ENCODE measurements at regions not wholly inside any gene's neighbourhood (a gene's known extent, or its start where the extent isn't known, plus 50 kb on each side); places are given as distances from the start of the nearest gene placed in this dataset.
A peak's percentile ranks its signal among the peaks of the same experiment; 100 is the strongest.
"Not testable (repeated sequence)": the region's sequence is repeated elsewhere in the genome, so short reads cannot be mapped to it uniquely, and the experiment has no call there.

- DNase-seq (ENCODE audit: low read depth), result no peak
These were observed 57.1 kb downstream of the GRIN2B start for GRCh38 chr12:13924286-13924685.

DNA sequence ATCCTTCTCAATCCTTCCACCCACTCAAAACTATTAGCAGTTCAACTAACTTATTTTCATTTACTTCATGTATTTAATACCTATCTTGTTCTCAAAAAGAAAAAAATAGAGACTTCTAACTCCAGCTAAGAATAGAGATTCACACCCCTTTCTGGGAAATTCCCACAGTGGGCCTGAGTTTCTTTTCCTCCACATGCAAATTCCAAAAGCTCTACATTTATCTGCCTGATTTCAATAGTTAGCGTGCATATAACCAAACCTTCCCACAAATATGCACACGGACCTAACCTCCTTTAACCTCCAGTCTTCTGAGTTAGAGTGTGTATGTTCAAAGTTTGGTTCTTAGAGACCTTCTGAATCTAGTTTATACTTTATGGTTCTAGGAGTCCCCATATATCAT, 62.5 kb downstream of the GRIN2B start:
- DNase-seq (ENCODE audit: low read depth), result no peak

DNA sequence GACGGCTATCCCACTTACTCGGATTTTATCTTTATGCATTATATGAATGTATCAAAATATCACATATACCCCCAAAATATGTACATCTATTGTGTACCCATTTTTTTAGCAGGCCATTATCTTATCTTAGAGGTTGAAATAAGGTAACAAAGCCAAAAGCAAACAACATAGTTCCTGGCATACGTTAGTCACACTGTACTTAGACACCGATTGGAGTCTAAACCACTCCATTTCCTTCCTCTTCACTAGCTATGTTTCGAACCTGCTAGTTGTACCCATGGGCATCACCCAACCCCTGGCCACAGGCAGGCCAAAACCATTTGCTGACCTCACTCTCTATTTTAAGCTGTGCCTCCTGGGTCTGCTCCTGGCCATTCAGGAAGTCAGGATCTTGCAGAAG, 66.3 kb downstream of the GRIN2B start:
- DNase-seq (ENCODE audit: low read depth), result no peak

DNA sequence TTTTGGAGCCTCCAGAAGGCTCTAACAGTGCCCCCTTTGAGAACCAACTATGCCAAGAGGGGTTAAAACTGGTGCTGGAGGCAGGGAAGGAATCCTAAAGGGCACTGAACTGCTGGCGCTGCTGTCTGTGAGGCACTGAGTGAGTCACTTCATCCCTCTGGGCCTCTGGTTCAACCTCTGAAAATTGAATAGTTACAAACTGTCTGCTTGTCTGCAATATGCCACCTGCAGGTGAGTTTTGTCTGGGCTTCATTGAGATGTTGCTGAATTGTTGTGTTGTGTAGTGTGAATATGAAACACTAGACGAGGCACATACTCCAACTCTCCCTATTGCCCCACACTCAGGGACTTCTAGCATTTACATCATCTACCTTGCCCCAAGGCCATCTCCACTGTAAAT, 68.0 kb downstream of the GRIN2B start:
- DNase-seq (ENCODE audit: low read depth), result no peak

- no peak for DNase-seq (ENCODE audit: low read depth)
These were observed 69.4 kb downstream of the GRIN2B start for GRCh38 chr12:13911756-13912554.

- no peak for DNase-seq (ENCODE audit: low read depth)
These were observed 75.6 kb downstream of the GRIN2B start for GRCh38 chr12:13905794-13906193.

- no peak for DNase-seq (ENCODE audit: low read depth)
These were observed 80.7 kb downstream of the GRIN2B start for GRCh38 chr12:13900718-13901117.

GRCh38 chr12:13898387-13898786, 83.0 kb downstream of the GRIN2B start:
- DNase-seq (ENCODE audit: low read depth), result not testable (repeated sequence)

- DNase-seq (ENCODE audit: low read depth), result no peak
These were observed 83.6 kb downstream of the GRIN2B start for GRCh38 chr12:13897811-13898210.

DNA sequence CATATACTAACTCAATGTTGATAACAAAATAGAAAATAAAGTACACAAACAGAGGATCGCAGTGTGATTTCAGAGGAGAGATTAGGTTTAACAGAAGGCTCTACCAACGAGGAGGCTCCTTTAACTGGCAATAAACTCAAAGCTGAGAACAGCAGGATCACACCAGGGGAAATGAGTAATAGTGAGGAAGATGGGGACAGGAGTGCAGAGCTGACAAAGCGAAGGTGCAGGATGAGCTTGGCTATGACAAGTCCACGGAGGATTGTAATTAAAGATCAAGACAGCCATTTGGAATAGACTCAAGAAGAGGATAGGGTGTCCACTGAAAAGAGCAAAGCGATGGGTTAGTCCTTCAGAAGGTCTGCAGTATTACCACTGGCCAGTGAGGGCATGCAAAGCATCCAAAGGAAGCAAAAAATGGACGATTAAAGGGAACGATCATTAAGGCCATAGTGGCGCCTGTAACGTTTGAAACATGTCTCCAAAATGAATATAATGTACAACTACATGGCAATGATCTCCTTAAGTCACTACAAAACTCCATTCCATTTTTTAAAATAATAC, 85.3 kb downstream of the GRIN2B start:
- DNase-seq (ENCODE audit: low read depth), result no peak

DNA sequence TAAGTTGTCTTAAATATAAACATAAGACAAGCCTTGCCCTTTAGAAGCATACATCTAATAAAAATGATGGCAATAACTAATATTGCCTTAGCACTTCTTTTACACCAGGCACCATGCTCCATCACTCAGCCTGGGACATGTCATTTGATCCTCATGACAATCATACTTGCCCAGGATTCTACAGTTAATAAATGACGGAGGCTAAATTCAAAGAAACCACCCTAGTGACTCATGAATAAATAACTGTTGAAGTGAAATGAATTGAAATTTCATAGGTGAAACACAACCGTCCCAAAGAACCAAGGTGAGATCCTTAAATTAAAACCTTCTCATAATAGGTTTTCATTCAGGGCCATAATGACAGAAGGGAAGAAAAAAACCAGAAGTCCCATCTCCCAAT, 89.5 kb downstream of the GRIN2B start:
- no peak for DNase-seq (ENCODE audit: low read depth)

GRCh38 chr12:13890943-13891342, 90.5 kb downstream of the GRIN2B start:
- DNase-seq (ENCODE audit: low read depth), result no peak

DNA sequence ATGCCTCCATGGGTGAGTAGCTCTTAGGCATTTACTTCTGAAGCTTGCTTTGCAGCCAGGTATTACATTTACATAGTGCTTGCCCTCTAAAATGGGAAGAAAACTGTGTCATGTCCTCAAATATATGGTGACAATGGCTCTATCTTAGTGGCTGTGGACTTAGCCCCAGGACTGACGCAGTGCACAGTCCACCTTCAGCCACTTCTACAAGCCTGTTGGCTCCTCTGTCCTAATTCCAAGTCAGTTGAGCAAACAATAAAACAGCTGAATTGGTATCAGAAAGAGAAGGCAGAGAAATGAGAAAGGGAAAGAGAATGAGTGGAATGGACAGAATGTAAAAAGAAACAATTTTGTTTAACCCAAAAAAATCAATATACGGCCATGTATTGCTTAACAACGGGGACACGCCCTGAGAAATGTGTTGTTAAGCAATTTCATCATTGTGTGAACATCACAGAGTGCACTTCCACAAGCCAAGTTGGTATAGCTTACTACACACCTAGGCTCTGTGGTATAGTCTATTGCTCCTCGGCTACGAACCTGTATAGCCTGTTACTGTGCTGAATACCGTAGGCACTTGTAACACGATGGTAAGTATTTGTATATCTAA, 93.5 kb downstream of the GRIN2B start:
- DNase-seq (ENCODE audit: low read depth), result no peak

DNA sequence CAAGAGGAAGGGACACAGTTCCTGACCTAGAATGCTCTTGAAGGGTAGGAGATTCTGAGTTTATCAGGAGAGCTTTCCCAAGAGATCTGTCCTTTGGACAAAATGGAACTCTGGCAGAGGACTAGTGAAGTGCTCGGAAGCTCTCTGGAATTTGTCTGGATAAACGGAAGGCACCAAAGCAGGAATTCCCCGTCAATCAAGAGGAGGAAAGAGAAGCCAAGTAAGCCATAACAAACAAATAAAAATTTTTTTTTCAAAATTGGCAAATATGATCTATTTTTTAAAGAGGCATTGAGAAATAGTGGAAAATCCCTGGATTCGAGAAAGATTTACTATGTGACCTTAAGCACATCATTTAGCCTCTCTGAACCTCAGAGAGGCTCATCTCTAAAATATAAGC, 99.2 kb downstream of the GRIN2B start:
- no peak for DNase-seq (ENCODE audit: low read depth)

DNA sequence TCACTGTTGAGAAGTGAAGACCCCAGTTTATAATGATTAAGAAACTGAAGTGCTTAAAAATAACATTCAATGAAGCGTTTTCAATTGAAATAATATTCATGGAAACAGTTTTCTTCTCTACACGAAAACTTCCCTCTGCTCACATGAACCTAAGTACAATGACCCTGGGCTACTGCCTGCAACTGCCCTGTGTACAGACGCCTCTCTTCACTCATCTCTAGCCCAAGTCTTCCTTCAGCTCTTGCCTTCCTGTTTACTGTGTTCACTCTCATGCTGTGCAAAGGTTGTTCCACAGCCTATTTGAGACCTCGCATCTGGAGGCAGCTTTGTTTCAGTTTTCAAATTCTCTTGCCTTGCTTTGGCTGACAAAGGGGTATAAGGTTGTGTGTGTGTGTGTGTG, 100.8 kb downstream of the GRIN2B start:
- DNase-seq (ENCODE audit: low read depth), result no peak

GRCh38 chr12:13875744-13876143, 105.7 kb downstream of the GRIN2B start:
- DNase-seq (ENCODE audit: low read depth), result no peak

DNA sequence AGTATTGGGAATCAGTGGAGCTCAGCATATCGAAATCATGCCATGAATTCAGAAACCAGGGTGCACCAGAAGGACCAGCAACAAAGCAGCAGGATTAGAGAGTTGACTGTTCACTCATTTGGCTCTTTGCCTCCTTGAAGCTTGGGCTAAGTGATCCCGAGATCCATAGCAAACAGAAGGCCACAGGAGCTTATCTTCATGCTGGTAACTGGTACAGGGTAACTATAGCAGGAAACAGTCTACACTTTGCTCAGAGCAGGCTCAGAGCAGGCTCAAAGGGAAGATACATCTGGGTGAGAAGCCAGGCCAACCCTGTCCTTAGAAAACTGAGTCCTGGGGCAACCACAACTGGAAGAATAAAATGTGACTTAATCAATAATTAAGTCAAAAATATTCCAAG, 111.1 kb downstream of the GRIN2B start:
- no peak for DNase-seq (ENCODE audit: low read depth)

DNA sequence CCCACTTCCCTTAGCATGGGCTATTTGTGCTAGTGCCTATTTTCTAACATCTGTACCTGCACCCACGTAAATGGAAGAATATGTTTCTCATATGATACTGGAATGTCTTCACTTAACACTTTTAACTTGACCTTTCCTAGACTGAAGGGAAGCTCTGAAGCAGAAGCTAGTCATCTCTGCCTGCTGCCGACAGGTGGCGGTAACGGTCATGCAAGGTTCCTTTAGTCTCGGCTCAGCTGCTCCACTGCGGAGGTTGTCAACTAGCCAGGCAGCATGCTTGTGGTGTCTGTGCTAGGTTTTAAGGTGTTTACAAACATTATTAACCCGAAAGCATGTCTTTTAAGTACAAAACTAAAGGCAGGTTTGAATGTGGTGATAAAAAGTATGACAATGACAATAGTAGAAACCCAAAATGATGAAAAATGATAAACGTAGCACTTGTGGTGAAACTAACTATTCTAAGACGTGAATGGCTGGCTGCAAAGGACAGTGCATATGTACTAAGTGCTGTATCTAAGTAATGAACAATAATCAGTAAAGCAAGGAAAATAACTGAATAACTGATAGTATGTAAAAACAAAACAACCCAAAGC, 117.2 kb downstream of the GRIN2B start:
- DNase-seq (ENCODE audit: low read depth), result peak; percentile 7

DNA sequence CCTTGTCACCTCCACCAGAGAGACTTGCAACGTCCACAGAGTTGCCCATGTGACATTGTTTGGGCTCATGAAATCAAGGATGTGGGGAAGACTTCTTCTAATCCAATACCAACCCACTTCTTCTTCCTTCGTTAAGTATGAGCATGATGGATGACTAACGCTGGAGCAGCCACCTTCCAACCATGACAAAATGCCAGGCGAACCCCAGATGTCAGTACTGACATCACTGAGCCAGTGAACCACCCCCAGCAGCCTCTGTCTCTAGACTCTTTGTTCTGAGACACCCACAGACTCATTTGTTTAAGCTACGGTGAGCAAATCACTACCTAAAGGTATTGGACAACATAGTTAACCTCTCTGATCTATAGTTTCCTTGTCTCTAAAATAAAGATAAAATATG, 123.7 kb downstream of the GRIN2B start:
- no peak for DNase-seq (ENCODE audit: low read depth)

GRCh38 chr12:13853471-13853870, 127.9 kb downstream of the GRIN2B start:
- DNase-seq (ENCODE audit: low read depth), result no peak

DNA sequence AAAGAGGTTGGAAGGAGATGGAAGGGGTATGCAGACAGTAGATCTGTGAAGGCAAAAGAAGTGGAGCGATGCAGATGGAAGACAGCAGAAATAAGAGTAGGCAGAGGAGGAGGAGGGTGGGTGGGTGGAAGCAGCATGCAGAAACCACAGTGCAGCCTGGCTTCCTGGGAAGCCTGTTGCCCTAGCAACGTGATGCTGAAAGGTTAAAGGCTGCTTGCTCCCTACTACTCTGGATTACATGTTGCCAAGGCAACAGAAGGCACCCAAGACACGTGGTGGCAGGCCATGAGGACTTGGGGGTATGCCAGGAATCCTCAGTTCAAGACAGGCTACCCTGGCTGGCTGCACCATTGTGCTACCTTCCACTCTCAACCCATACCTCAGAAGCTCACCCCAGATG, 129.6 kb downstream of the GRIN2B start:
- no peak for DNase-seq (ENCODE audit: low read depth)

DNA sequence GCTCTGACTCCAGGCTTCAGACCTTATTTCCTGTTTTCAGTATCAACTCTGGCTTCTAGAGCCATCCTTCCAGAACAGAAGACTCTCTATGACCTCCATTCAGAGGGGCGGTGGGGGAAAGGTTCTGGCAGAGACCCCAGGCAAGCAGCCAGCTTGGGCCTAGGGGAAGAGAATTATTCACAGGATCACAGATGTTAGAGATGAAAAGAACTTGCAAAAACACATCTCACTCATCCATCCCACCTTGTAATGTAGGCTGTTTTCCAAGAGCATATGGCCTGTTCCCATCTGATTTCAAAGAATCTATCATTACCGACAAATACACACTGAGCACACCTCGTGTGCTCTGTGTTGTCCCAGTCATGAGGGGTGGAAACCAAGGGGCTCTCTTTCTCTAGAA, 131.9 kb downstream of the GRIN2B start:
- DNase-seq (ENCODE audit: low read depth), result no peak

DNA sequence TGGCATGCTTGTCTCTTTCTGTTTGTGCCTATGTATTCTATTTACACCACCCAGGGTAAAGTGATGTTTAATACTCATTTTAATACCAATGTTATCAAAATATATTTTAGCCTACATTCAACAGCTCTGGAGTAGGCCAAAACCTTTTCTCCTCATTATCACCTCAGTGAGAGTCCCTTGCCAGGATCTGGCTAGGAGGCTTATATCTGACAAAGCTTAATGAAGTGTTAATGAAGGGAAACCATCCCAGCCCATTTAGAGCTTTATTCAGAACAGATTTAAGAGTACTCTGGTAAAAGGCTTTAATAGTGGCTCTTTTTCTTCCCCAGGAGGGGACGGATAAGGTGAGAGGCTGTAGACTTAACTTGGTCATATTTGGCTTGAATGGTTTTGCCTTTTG, 137.6 kb downstream of the GRIN2B start:
- DNase-seq (ENCODE audit: low read depth), result no peak

All from T follicular helper cell (primary cell).